Gastroesophageal sphincter (tissue), 4 donors: ENCODE measurements at regions not wholly inside any gene's neighbourhood (a gene's known extent, or its start where the extent isn't known, plus 50 kb on each side); places are given as distances from the start of the nearest gene placed in this dataset.

ENCODE experiments used
- ATAC-seq: fragments of 150-250 bp; one replicate; pipeline ENCODE4 v1.9.1; 2016; ENCODE audit warnings: mild to moderate bottlenecking, moderate library complexity
- H3K27ac ChIP-seq, 4 donors: fragments of 200-600 bp; sonication (generic) in 3 of 4; 1 replicate in 3 of 4; 2 replicates in 1 of 4; pipeline ENCODE4 v1.5.1; 2016 to 2019
- H3K27me3 ChIP-seq: fragments of 200-600 bp; sonication (generic); one replicate; pipeline ENCODE4 v1.5.1; 2019
- H3K36me3 ChIP-seq, 2 donors: fragments of 200-600 bp; sonication (generic); one replicate each; pipeline ENCODE4 v1.5.1; 2019; ENCODE audit warnings: control low read depth in 1 of 2
- H3K4me1 ChIP-seq, 3 donors: fragments of 200-600 bp; sonication (generic); 1 replicate in 2 of 3; 2 replicates in 1 of 3; pipeline ENCODE4 v1.5.1; 2016 to 2019; ENCODE audit warnings: control low read depth in 2 of 3
- H3K4me3 ChIP-seq, 2 donors: fragments of 200-600 bp; sonication (generic); one replicate each; pipeline ENCODE4 v1.5.1; 2019; ENCODE audit warnings: mild to moderate bottlenecking in 1 of 2, moderate library complexity in 1 of 2
- H3K9me3 ChIP-seq, 3 donors: fragments of 200-600 bp; sonication (generic); one replicate each; pipeline ENCODE4 v1.5.1; 2017 to 2019; ENCODE audit warnings: control low read depth in 2 of 3
- CTCF ChIP-seq, 4 experiments: fragments of 200-600 bp in 2 of 4; fragments of 450-650 bp in 2 of 4; sonication (generic) in 1 of 4; IDR thresholded peaks; one replicate each; pipeline ENCODE4 v1.5.1; 2017 to 2019; ENCODE audit warnings: antibody characterized with exemption in 4 of 4, mild to moderate bottlenecking in 2 of 4, moderate library complexity in 2 of 4
- EP300 ChIP-seq: sonication (generic); formaldehyde crosslinking; IDR thresholded peaks from one replicate; pipeline ENCODE4 v1.6.1; 2017; ENCODE audit warnings: antibody characterized with exemption, mild to moderate bottlenecking
- POLR2A ChIP-seq, 2 donors: fragments of 450-650 bp; IDR thresholded peaks; one replicate each; pipeline ENCODE4 v1.6.1; 2017; ENCODE audit warnings: antibody characterized with exemption in 2 of 2, mild to moderate bottlenecking in 2 of 2, moderate library complexity in 1 of 2
- POLR2AphosphoS5 ChIP-seq: sonication (generic); formaldehyde crosslinking; IDR thresholded peaks from one replicate; pipeline ENCODE4 v1.6.1; 2017; ENCODE audit warnings: antibody characterized with exemption
- whole genome bisulfite sequencing, 2 donors: methylation state at CpG; one replicate each; pipeline ENCODE4 v1.1.5; 2018; ENCODE audit warnings: low coverage in 1 of 2; 5-methylcytosine and 5-hydroxymethylcytosine counted together

GRCh38 chr19:20339444-20339843, 172.4 kb downstream of the ZNF486 start:
- TF ChIP-seq POLR2AphosphoS5 (no peak), POLR2A (IDR thresholded peaks at IDR 0.05) (no peak), EP300 (no peak), CTCF (IDR thresholded peaks at IDR 0.05) (no peak)
- H3K4me3 ChIP-seq, result no peak overlapping the region
- ATAC-seq, result no peak
- H3K9me3 ChIP-seq, result no peaks in the 10 kb centered on the region
- no peak overlapping the region for H3K27ac ChIP-seq
- WGBS, 2 donors, result 86 to 98% methylated on average over 1 to 4 of the region's 4 CpGs
- no peaks in the 10 kb centered on the region for H3K4me1 ChIP-seq
- no peaks in the 10 kb centered on the region for H3K27me3 ChIP-seq
- no peaks in the 10 kb centered on the region for H3K36me3 ChIP-seq

GRCh38 chr19:20334760-20335159, 167.7 kb downstream of the ZNF486 start:
- no peak for ATAC-seq
- TF ChIP-seq CTCF (IDR thresholded peaks at IDR 0.05) (no peak), POLR2AphosphoS5 (no peak)
- H3K27ac ChIP-seq, result no peak overlapping the region
- no peak overlapping the region for H3K4me3 ChIP-seq
- H3K27me3 ChIP-seq, result no peaks in the 10 kb centered on the region
- no peaks in the 10 kb centered on the region for H3K36me3 ChIP-seq
- WGBS, 2 donors, result 57 to 74% methylated on average over 3 of the region's 3 CpGs
- no peaks in the 10 kb centered on the region for H3K9me3 ChIP-seq
- H3K4me1 ChIP-seq, result no peaks in the 10 kb centered on the region

- no peaks in the 10 kb centered on the region for H3K9me3 ChIP-seq
- no peak overlapping the region for H3K4me3 ChIP-seq
- no peak for ATAC-seq
- TF ChIP-seq POLR2A (IDR thresholded peaks at IDR 0.05), result no peak
- no peak for TF ChIP-seq CTCF (IDR thresholded peaks at IDR 0.05)
- no peak for TF ChIP-seq EP300
- TF ChIP-seq POLR2AphosphoS5, result no peak
- H3K27ac ChIP-seq, result no peak overlapping the region
- H3K36me3 ChIP-seq, result no peaks in the 10 kb centered on the region
- 100% methylated on average over 1 of the region's 1 CpG for WGBS, 2 donors
- H3K27me3 ChIP-seq, result no peaks in the 10 kb centered on the region
- H3K4me1 ChIP-seq, result no peaks in the 10 kb centered on the region
Measured at GRCh38 chr19:20333508-20333907, 166.5 kb downstream of the ZNF486 start.

GRCh38 chr19:20325151-20325550, 158.1 kb downstream of the ZNF486 start:
- H3K36me3 ChIP-seq, result no peaks in the 10 kb centered on the region
- no peak for TF ChIP-seq POLR2A (IDR thresholded peaks at IDR 0.05)
- no peak for TF ChIP-seq POLR2AphosphoS5
- TF ChIP-seq CTCF (IDR thresholded peaks at IDR 0.05), result no peak
- TF ChIP-seq EP300, result no peak
- no peak for ATAC-seq

GRCh38 chr19:20321139-20321763, 154.2 kb downstream of the ZNF486 start:
- H3K36me3 ChIP-seq, result no peaks in the 10 kb centered on the region
- no peak overlapping the region for H3K27ac ChIP-seq
- H3K4me3 ChIP-seq, result no peak overlapping the region
- no peaks in the 10 kb centered on the region for H3K4me1 ChIP-seq
- no peaks in the 10 kb centered on the region for H3K27me3 ChIP-seq
- no peak for ATAC-seq
- TF ChIP-seq EP300 (no peak), POLR2AphosphoS5 (no peak), CTCF (IDR thresholded peaks at IDR 0.05) (no peak), POLR2A (IDR thresholded peaks at IDR 0.05) (no peak)
- 57 to 60% methylated on average over 1 of the region's 3 CpGs for WGBS, 2 donors
- no peaks in the 10 kb centered on the region for H3K9me3 ChIP-seq

More at GRCh38 chr19:20325151-20325550, 158.1 kb downstream of the ZNF486 start:
- H3K9me3 ChIP-seq, result no peaks in the 10 kb centered on the region
- H3K27ac ChIP-seq, result no peak overlapping the region
- H3K4me3 ChIP-seq, result no peak overlapping the region
- H3K27me3 ChIP-seq, result no peaks in the 10 kb centered on the region
- no peaks in the 10 kb centered on the region for H3K4me1 ChIP-seq
